Vagina (tissue), 2 donors: ENCODE measurements at regions not wholly inside any gene's neighbourhood (a gene's known extent, or its start where the extent isn't known, plus 50 kb on each side); places are given as distances from the start of the nearest gene placed in this dataset.

Experiments used
- DNase-seq, 2 donors: peaks; one replicate each; pipeline ENCODE4 v3.0.0-alpha.2; 2017; ENCODE audit errors: extremely low spot score in 2 of 2
- H3K27ac ChIP-seq: fragments of 200-600 bp; sonication (generic); one replicate; pipeline ENCODE4 v1.5.1; 2019
- H3K27me3 ChIP-seq: fragments of 200-600 bp; sonication (generic); one replicate; pipeline ENCODE4 v1.5.1; 2019
- H3K36me3 ChIP-seq, 2 donors: fragments of 200-600 bp; sonication (generic); one replicate each; pipeline ENCODE4 v1.5.1; 2017 to 2019
- H3K4me1 ChIP-seq: fragments of 200-600 bp; sonication (generic); one replicate; pipeline ENCODE4 v1.5.1; 2019
- H3K4me3 ChIP-seq, 2 donors: fragments of 200-600 bp; sonication (generic); 1 replicate in 1 of 2; 2 replicates in 1 of 2; pipeline ENCODE4 v1.5.1; 2016 to 2019
- H3K9me3 ChIP-seq: fragments of 200-600 bp; sonication (generic); one replicate; pipeline ENCODE4 v1.5.1; 2019
- POLR2A ChIP-seq, 2 donors: fragments of 450-650 bp; IDR thresholded peaks; one replicate each; pipeline ENCODE4 v1.6.1; 2017; ENCODE audit warnings: antibody characterized with exemption in 2 of 2, mild to moderate bottlenecking in 2 of 2, moderate library complexity in 2 of 2
- POLR2AphosphoS5 ChIP-seq, 2 donors: sonication (generic); formaldehyde crosslinking; IDR thresholded peaks; one replicate each; pipeline ENCODE4 v1.9.0; 2017; ENCODE audit warnings: antibody characterized with exemption in 2 of 2, mild to moderate bottlenecking in 2 of 2, low read depth in 1 of 2; ENCODE audit not compliant: insufficient read depth in 1 of 2
- intact Hi-C: fragments of 100-400 bp; cut with DNase I; formaldehyde crosslinking; loops from one replicate; pipeline ENCODE4 v1.15.1; 2023
- TF ChIP-seq, protein P1 (sequence below), 3 experiments: fragments of 450-650 bp in 2 of 3; fragments of 200-600 bp in 1 of 3; sonication (generic) in 1 of 3; IDR thresholded peaks; one replicate each; pipeline ENCODE4 v1.5.1; 2017 to 2019; ENCODE audit warnings: antibody characterized with exemption in 3 of 3, mild to moderate bottlenecking in 2 of 3, moderate library complexity in 2 of 3

- Histone ChIP-seq H3K4me1 (no peaks in the 10 kb centered on the region), H3K27me3 (no peaks in the 10 kb centered on the region), H3K27ac (no peak overlapping the region), H3K4me3 (no peak overlapping the region), H3K9me3 (no peaks in the 10 kb centered on the region), H3K36me3 (no peaks in the 10 kb centered on the region)
- no peak for DNase-seq
- intact Hi-C loops = no loop called here
- no peak for TF ChIP-seq POLR2A (IDR thresholded peaks at IDR 0.05)
- no peak for TF ChIP-seq POLR2AphosphoS5 (IDR thresholded peaks at IDR 0.05; ENCODE audit: insufficient read depth in 1 of 2, low read depth in 1 of 2)
- TF ChIP-seq, protein P1, sequence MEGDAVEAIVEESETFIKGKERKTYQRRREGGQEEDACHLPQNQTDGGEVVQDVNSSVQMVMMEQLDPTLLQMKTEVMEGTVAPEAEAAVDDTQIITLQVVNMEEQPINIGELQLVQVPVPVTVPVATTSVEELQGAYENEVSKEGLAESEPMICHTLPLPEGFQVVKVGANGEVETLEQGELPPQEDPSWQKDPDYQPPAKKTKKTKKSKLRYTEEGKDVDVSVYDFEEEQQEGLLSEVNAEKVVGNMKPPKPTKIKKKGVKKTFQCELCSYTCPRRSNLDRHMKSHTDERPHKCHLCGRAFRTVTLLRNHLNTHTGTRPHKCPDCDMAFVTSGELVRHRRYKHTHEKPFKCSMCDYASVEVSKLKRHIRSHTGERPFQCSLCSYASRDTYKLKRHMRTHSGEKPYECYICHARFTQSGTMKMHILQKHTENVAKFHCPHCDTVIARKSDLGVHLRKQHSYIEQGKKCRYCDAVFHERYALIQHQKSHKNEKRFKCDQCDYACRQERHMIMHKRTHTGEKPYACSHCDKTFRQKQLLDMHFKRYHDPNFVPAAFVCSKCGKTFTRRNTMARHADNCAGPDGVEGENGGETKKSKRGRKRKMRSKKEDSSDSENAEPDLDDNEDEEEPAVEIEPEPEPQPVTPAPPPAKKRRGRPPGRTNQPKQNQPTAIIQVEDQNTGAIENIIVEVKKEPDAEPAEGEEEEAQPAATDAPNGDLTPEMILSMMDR (IDR thresholded peaks at IDR 0.05) = no peak
Measured at GRCh38 chr9:1473956-1474634, 423.9 kb downstream of the DMRT2 start.

DNA sequence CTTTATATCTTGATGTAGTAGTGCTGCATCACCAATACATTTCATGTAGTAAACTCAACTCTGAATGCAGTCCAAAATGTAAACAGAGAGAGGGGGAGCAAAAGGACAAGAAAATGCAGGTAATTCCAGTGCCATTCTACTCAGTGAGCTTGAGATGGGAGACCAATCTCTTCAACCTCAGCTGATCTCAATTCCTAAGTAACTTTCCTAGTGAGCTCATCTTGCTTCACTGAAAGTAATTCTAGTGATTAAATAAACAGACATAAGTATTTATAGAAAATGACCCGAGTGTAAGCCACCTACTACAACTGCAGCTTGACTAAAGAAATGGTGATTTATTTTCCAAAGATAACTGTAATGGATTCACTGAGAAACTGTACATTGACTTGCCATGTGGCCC, 424.5 kb downstream of the DMRT2 start:
- no peaks in the 10 kb centered on the region for H3K36me3 ChIP-seq
- no peak overlapping the region for H3K4me3 ChIP-seq
- intact Hi-C loops = no loop called here
- no peaks in the 10 kb centered on the region for H3K27me3 ChIP-seq
- DNase-seq = no peak
- no peaks in the 10 kb centered on the region for H3K9me3 ChIP-seq
- TF ChIP-seq, protein P1 (IDR thresholded peaks at IDR 0.05) = no peak
- TF ChIP-seq POLR2A (IDR thresholded peaks at IDR 0.05) = no peak
- TF ChIP-seq POLR2AphosphoS5 (IDR thresholded peaks at IDR 0.05; ENCODE audit: insufficient read depth in 1 of 2, low read depth in 1 of 2) = no peak
- H3K27ac ChIP-seq = no peak overlapping the region
- no peaks in the 10 kb centered on the region for H3K4me1 ChIP-seq

DNA sequence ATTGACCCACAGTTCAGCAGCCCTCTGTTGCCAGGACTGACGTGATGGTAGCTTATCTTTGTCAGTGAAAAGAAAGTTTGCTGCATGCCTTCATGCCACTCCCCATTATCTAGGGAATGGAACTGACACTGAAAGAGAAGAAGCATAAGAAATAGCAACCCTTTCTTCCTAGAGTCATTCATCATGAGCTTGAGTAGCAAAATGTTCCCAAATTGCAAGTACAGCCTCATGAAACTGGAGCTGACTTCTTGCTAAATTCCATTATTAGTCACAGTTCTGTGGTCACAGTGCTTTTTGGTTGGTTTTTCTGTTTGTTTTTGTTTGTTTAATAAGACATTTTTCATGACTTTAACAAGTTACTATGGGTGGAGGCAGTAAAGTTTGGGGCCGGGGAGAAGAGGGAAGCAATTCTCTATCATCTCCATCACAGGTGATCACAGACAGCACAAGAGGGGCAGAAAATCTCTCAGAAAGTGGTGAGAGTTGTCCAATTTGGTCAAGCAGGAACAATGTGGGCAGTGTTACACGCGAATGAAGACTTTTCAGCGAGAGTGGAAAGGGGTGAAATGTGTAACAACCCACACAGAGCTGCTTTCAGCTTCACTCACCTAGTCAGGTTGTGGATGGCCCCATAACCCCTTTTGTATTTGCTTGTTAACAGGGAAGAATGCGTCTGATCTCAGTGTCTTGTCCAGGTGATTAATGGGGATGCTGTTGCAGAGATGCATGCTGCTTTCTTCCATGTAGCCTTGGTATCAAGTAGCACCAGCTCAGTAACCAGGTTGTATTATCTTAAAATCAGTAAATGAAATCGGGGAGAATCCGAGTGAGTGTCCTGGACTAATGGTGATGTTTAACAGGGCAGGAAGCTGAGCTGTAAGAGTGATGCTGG, 440.4 kb downstream of the DMRT2 start:
- DNase-seq = no peak
- Histone ChIP-seq H3K27me3 (no peaks in the 10 kb centered on the region), H3K4me3 (no peak overlapping the region), H3K36me3 (no peaks in the 10 kb centered on the region), H3K9me3 (no peaks in the 10 kb centered on the region), H3K27ac (no peak overlapping the region), H3K4me1 (no peaks in the 10 kb centered on the region)
- TF ChIP-seq, protein P1 (IDR thresholded peaks at IDR 0.05) = no peak
- TF ChIP-seq POLR2AphosphoS5 (IDR thresholded peaks at IDR 0.05; ENCODE audit: insufficient read depth in 1 of 2, low read depth in 1 of 2) = no peak
- no peak for TF ChIP-seq POLR2A (IDR thresholded peaks at IDR 0.05)
- intact Hi-C loops = no loop called here

DNA sequence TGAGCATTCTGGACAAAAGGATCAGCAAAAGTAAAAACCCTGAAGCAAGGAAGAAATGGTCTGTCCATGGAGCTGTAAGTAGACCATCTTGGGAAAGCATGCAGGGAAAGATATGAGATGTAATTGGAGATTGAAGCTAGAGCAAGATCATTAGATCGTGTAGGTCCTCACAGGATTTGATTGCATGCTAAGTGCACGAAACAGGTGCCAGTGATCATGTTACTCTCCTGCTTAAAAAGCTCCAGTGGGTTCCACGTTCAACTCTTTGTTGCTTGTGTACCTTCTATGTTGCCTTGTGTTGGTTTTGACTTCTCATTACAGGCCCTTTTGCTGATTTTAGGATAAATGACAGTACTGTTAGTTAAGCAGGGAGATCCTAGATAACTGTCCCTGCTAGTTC, 442.0 kb downstream of the DMRT2 start:
- no peak overlapping the region for H3K4me3 ChIP-seq
- TF ChIP-seq POLR2A (IDR thresholded peaks at IDR 0.05) = no peak
- no peak for TF ChIP-seq POLR2AphosphoS5 (IDR thresholded peaks at IDR 0.05; ENCODE audit: insufficient read depth in 1 of 2, low read depth in 1 of 2)
- TF ChIP-seq, protein P1 (IDR thresholded peaks at IDR 0.05) = no peak

More for the DNA sequence above, 442.0 kb downstream of the DMRT2 start:
- DNase-seq = no peak
- H3K9me3 ChIP-seq = no peaks in the 10 kb centered on the region
- intact Hi-C loops = no loop called here
- H3K4me1 ChIP-seq = no peaks in the 10 kb centered on the region
- no peak overlapping the region for H3K27ac ChIP-seq
- no peaks in the 10 kb centered on the region for H3K27me3 ChIP-seq
- H3K36me3 ChIP-seq = no peaks in the 10 kb centered on the region
